Testis (tissue), 2 donors: ENCODE measurements at regions not wholly inside any gene's neighbourhood (a gene's known extent, or its start where the extent isn't known, plus 50 kb on each side); places are given as distances from the start of the nearest gene placed in this dataset.

ENCODE experiments used
- POLR2A ChIP-seq: fragments of 450-650 bp; IDR thresholded peaks from one replicate; pipeline ENCODE4 v1.6.1; 2017; ENCODE audit warnings: antibody characterized with exemption, mild to moderate bottlenecking, moderate library complexity
- TF ChIP-seq, protein P1 (sequence below), 3 experiments: fragments of 450-650 bp in 2 of 3; fragments of 200-600 bp in 1 of 3; sonication (generic) in 1 of 3; IDR thresholded peaks; one replicate each; pipeline ENCODE4 v1.5.1; 2016 to 2019; ENCODE audit warnings: antibody characterized with exemption in 3 of 3, mild to moderate bottlenecking in 2 of 3, moderate library complexity in 1 of 3

DNA sequence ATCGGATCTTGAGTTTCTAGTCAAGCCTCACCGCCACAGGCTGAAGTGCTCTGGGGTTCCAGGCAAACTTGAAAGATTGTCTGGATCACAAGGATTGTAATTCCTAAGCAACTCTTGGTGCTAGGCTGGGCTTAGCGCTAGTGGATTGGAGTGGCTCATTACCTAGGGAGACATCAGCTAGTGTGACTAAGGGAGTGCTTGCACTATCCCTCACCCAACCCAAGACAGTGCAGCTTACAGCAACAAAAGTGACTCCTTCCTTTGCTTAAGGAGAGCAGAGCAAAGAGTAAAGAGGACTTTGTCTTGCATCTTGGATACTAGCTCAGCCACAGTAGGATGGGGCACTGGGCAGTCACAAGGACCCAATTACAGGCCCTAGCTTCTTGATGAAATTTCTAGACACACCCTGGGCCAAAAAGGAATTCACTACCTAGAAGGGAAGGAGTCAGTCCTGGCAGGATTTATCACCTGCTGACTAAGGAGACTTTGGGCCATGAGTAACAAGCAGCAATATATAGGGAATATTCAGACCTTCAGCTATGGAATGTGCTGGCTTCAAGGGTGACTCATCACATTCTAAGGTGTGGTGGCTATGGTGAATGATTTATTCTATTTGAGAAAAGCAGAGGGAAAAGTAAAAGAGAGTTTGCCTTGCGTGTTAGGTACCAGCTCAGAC lies 1212.4 kb downstream of the PCDH18 start:
- TF ChIP-seq, protein P1, sequence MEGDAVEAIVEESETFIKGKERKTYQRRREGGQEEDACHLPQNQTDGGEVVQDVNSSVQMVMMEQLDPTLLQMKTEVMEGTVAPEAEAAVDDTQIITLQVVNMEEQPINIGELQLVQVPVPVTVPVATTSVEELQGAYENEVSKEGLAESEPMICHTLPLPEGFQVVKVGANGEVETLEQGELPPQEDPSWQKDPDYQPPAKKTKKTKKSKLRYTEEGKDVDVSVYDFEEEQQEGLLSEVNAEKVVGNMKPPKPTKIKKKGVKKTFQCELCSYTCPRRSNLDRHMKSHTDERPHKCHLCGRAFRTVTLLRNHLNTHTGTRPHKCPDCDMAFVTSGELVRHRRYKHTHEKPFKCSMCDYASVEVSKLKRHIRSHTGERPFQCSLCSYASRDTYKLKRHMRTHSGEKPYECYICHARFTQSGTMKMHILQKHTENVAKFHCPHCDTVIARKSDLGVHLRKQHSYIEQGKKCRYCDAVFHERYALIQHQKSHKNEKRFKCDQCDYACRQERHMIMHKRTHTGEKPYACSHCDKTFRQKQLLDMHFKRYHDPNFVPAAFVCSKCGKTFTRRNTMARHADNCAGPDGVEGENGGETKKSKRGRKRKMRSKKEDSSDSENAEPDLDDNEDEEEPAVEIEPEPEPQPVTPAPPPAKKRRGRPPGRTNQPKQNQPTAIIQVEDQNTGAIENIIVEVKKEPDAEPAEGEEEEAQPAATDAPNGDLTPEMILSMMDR (IDR thresholded peaks at IDR 0.05): no peak
- TF ChIP-seq POLR2A: no peak
